H1 (cell line): ENCODE measurements at regions not wholly inside any gene's neighbourhood (a gene's known extent, or its start where the extent isn't known, plus 50 kb on each side); places are given as distances from the start of the nearest gene placed in this dataset.

Source experiments
- CTCF ChIA-PET: fragments of 300-600 bp; sonication (Branson Sonifier 250); formaldehyde crosslinking; loops from one replicate; lab custom pipeline; 2021; ENCODE audit not compliant: partially characterized antibody; lab: Charles Lee
- POLR2A ChIA-PET: fragments of 300-600 bp; sonication (Branson Sonifier 250); formaldehyde crosslinking; loops from one replicate; lab custom pipeline; 2021; ENCODE audit warnings: inconsistent platforms; ENCODE audit not compliant: partially characterized antibody; lab: Charles Lee
- DNase-seq, 2 experiments: peaks; one replicate each; pipeline versions ENCODE4 v3.0.0 to v3.0.0-alpha.2; 2010 to 2022; ENCODE audit warnings: low spot score in 2 of 2, low read depth in 1 of 2, mixed read lengths in 1 of 2
- FAIRE-seq: peaks from 2 replicates; lab custom pipeline; 2011; peaks lifted over from hg19 to GRCh38; lab: Jason Lieb, UNC
- H2AFZ ChIP-seq: 2 replicates; pipeline ENCODE4 v1.8.1; 2012; ENCODE audit warnings: low read length, inconsistent platforms
- H2AK5ac ChIP-seq: 2 replicates; pipeline ENCODE4 v1.6.1; 2013; ENCODE audit warnings: low read depth, low read length
- H2BK120ac ChIP-seq: replicated peaks from 2 replicates; pipeline ENCODE3; 2013; ENCODE audit warnings: low read depth, low read length, inconsistent platforms
- H2BK12ac ChIP-seq: 2 replicates; pipeline ENCODE4 v1.6.1; 2013; ENCODE audit warnings: low read depth, low read length
- H2BK15ac ChIP-seq: 2 replicates; pipeline ENCODE4 v1.6.1; 2013; ENCODE audit warnings: low read length
- H2BK20ac ChIP-seq: 2 replicates; pipeline ENCODE4 v1.6.1; 2013; ENCODE audit warnings: low read length
- H2BK5ac ChIP-seq: 2 replicates; pipeline ENCODE4 v1.6.1; 2013; ENCODE audit warnings: low read depth, low read length
- H3K14ac ChIP-seq: 2 replicates; pipeline ENCODE4 v1.6.1; 2013; ENCODE audit warnings: inconsistent platforms; ENCODE audit not compliant: insufficient read length
- H3K18ac ChIP-seq: 2 replicates; pipeline ENCODE4 v1.6.1; 2013; ENCODE audit warnings: low read length; ENCODE audit errors: extremely low read depth
- H3K23ac ChIP-seq: 2 replicates; pipeline ENCODE4 v1.6.1; 2013; ENCODE audit warnings: inconsistent platforms; ENCODE audit not compliant: insufficient read length
- H3K23me2 ChIP-seq: 2 replicates; pipeline ENCODE4 v1.6.1; 2013; ENCODE audit warnings: low read depth, low read length
- H3K27ac ChIP-seq: 2 replicates; pipeline ENCODE4 v1.6.1; 2011; ENCODE audit warnings: low read depth, low read length, inconsistent platforms
- H3K27me3 ChIP-seq, 4 experiments: replicated peaks in 1 of 4; 1 replicate in 1 of 4; 2 replicates in 3 of 4; pipeline versions ENCODE4 v1.6.1 to v1.8.1; 2011 to 2013; ENCODE audit warnings: low read length in 3 of 4, mild to moderate bottlenecking in 3 of 4, inconsistent platforms in 2 of 4, mixed read lengths in 2 of 4, moderate library complexity in 1 of 4; ENCODE audit not compliant: control insufficient read depth in 3 of 4, insufficient read depth in 3 of 4; ENCODE audit errors: extremely low read depth in 1 of 4
- H3K36me3 ChIP-seq, 4 experiments: 2 replicates each; pipeline versions ENCODE4 v1.6.1 to v1.8.1; 2011 to 2013; ENCODE audit warnings: mild to moderate bottlenecking in 4 of 4, low read length in 3 of 4, moderate library complexity in 2 of 4, control low read depth in 1 of 4, inconsistent platforms in 1 of 4; ENCODE audit not compliant: insufficient read depth in 4 of 4, control insufficient read depth in 2 of 4
- H3K4ac ChIP-seq: replicated peaks from 2 replicates; pipeline ENCODE3; 2013; ENCODE audit warnings: low read length, low read depth, mixed read lengths, inconsistent platforms; ENCODE audit not compliant: insufficient read length
- H3K4me1 ChIP-seq, 4 experiments: replicated peaks in 1 of 4; 1 replicate in 1 of 4; 2 replicates in 3 of 4; pipeline versions ENCODE4 v1.6.1 to v1.8.1; 2011 to 2013; ENCODE audit warnings: low read length in 3 of 4, inconsistent platforms in 2 of 4, mixed read lengths in 1 of 4; ENCODE audit not compliant: insufficient read depth in 4 of 4, control insufficient read depth in 3 of 4
- H3K4me2 ChIP-seq, 2 experiments: 2 replicates each; pipeline versions ENCODE4 v1.6.1 to v1.8.1; 2011 to 2013; ENCODE audit warnings: low read depth in 2 of 2, low read length in 2 of 2, control low read depth in 1 of 2, inconsistent platforms in 1 of 2, mild to moderate bottlenecking in 1 of 2; ENCODE audit not compliant: insufficient read depth in 1 of 2
- H3K4me3 ChIP-seq, 4 experiments: fragments of 200-600, 300-600 bp in 1 of 4; sonication (generic), shearing (Covaris generic), sonication (Bioruptor Twin) in 1 of 4; 2 replicates each; pipeline versions ENCODE4 v1.5.1 to v1.8.1; 2011 to 2016; ENCODE audit warnings: low read length in 4 of 4, low read depth in 3 of 4, control low read depth in 2 of 4, inconsistent platforms in 2 of 4, mild to moderate bottlenecking in 2 of 4, mixed read lengths in 1 of 4, moderate library complexity in 1 of 4; ENCODE audit not compliant: insufficient read depth in 2 of 4; ENCODE audit errors: extremely low read depth in 1 of 4
- H3K56ac ChIP-seq: replicated peaks from 2 replicates; pipeline ENCODE3; 2013; ENCODE audit warnings: low read depth, mild to moderate bottlenecking, mixed read lengths, low read length, inconsistent platforms; ENCODE audit not compliant: insufficient read length
- H3K79me1 ChIP-seq: 2 replicates; pipeline ENCODE4 v1.6.1; 2013; ENCODE audit warnings: low read depth, low read length, control low read depth
- H3K79me2 ChIP-seq, 2 experiments: 2 replicates each; pipeline versions ENCODE4 v1.6.1 to v1.8.1; 2012 to 2013; ENCODE audit warnings: low read length in 2 of 2, mild to moderate bottlenecking in 2 of 2, inconsistent platforms in 1 of 2; ENCODE audit not compliant: insufficient read depth in 2 of 2, control insufficient read depth in 1 of 2
- H3K9ac ChIP-seq, 4 experiments: replicated peaks in 1 of 4; 1 replicate in 1 of 4; 2 replicates in 3 of 4; pipeline versions ENCODE4 v1.6.1 to v1.8.1; 2011 to 2013; ENCODE audit warnings: low read depth in 3 of 4, low read length in 3 of 4, control low read depth in 2 of 4, mild to moderate bottlenecking in 2 of 4, moderate library complexity in 2 of 4, inconsistent platforms in 1 of 4; ENCODE audit errors: extremely low read depth in 1 of 4
- H3K9me3 ChIP-seq, 2 experiments: 2 replicates each; pipeline versions ENCODE4 v1.6.1 to v1.8.1; 2012 to 2013; ENCODE audit warnings: mild to moderate bottlenecking in 2 of 2, moderate library complexity in 2 of 2, control low read depth in 1 of 2, inconsistent platforms in 1 of 2, low read depth in 1 of 2, low read length in 1 of 2, mixed read lengths in 1 of 2; ENCODE audit not compliant: insufficient read depth in 2 of 2
- H4K20me1 ChIP-seq, 2 experiments: replicated peaks in 1 of 2; 2 replicates each; pipeline versions ENCODE3 to v1.8.1; 2011 to 2013; ENCODE audit warnings: inconsistent platforms in 2 of 2, low read length in 2 of 2, mild to moderate bottlenecking in 1 of 2; ENCODE audit not compliant: insufficient read depth in 2 of 2, control insufficient read depth in 1 of 2
- H4K5ac ChIP-seq: 2 replicates; pipeline ENCODE4 v1.6.1; 2013; ENCODE audit warnings: low read length, low read depth, mixed read lengths, inconsistent platforms; ENCODE audit not compliant: insufficient read length
- H4K8ac ChIP-seq: 2 replicates; pipeline ENCODE4 v1.8.0; 2013; ENCODE audit warnings: mild to moderate bottlenecking, moderate library complexity, low read length, inconsistent platforms; ENCODE audit not compliant: insufficient read depth; ENCODE audit errors: extremely low read depth
- H4K91ac ChIP-seq: replicated peaks from 2 replicates; pipeline ENCODE3; 2013; ENCODE audit warnings: low read length, mixed read lengths, inconsistent platforms; ENCODE audit not compliant: insufficient read length
- SIX5 ChIP-seq: IDR thresholded peaks from 2 replicates; pipeline ENCODE4 v1.6.1; 2011; ENCODE audit warnings: mild to moderate bottlenecking, low read depth, low read length
- YY1 ChIP-seq: IDR thresholded peaks from 2 replicates; pipeline ENCODE4 v1.6.1; 2011; ENCODE audit warnings: low read depth, mild to moderate bottlenecking, low read length
- WGBS, 2 experiments: shearing (Covaris generic) in 1 of 2; methylation state at CpG; one replicate each; pipeline versions ENCODE4 v1.1.6 to v1.1.7; 2013 to 2015; ENCODE audit warnings: low lambda C conversion rate in 2 of 2, mixed read lengths in 2 of 2, inconsistent platforms in 1 of 2, low coverage in 1 of 2, missing lambda C conversion rate in 1 of 2; ENCODE audit not compliant: insufficient replicate concordance in 2 of 2, insufficient coverage in 1 of 2, insufficient read length in 1 of 2; ENCODE audit errors: extremely low coverage in 1 of 2, missing lambda C conversion rate in 1 of 2; 5-methylcytosine and 5-hydroxymethylcytosine counted together

- Histone ChIP-seq H3K9me3 (no peaks in the 10 kb centered on the region), H3K27ac (no peak overlapping the region), H3K23me2 (no peaks in the 10 kb centered on the region), H3K14ac (no peak overlapping the region), H2BK15ac (no peak overlapping the region), H2AFZ (no peak overlapping the region), H2BK20ac (no peak overlapping the region), H3K36me3 (no peaks in the 10 kb centered on the region), H3K79me1 (no peaks in the 10 kb centered on the region), H4K91ac (no peak overlapping the region), H2BK5ac (no peak overlapping the region), H4K20me1 (no peaks in the 10 kb centered on the region), H3K9ac (no peak overlapping the region), H3K4ac (no peak overlapping the region), H3K23ac (no peak overlapping the region), H3K4me2 (no peak overlapping the region), H3K4me3 (no peak overlapping the region), H3K27me3 (no peaks in the 10 kb centered on the region), H2AK5ac (no peak overlapping the region), H3K56ac (no peak overlapping the region), H3K4me1 (peaks cover 0 to 4% (median 0%) of the 10 kb centered on the region in 4 experiments; a peak in 1 of 7 replicates), H3K18ac (no peak overlapping the region), H3K79me2 (no peaks in the 10 kb centered on the region), H4K8ac (no peak overlapping the region), H2BK120ac (no peak overlapping the region), H4K5ac (no peak overlapping the region), H2BK12ac (no peak overlapping the region)
- CTCF ChIA-PET: interaction anchor here (1.1 kb wide), 1 partner anchor 425 kb away, joined by 3 read pairs; no protein-coding TSS in a partner anchor
- WGBS, 2 experiments: 92% methylated on average over 2 of the region's 2 CpGs; no CpG with 5 or more reads in 1 of the 2 experiments
- FAIRE-seq (no peak), DNase-seq (no peak)
- POLR2A ChIA-PET: no interaction called here
- TF ChIP-seq SIX5 (no peak), YY1 (no peak)
These were observed 184.4 kb downstream of the VEGFC start for GRCh38 chr4:176608346-176608745.
